ENCODE measurements at regions not wholly inside any gene's neighbourhood (a gene's known extent, or its start where the extent isn't known, plus 50 kb on each side); places are given as distances from the start of the nearest gene placed in this dataset.

- no peak for TF ChIP-seq CTCF (conservative IDR thresholded peaks at IDR 0.05; ENCODE audit: low read depth, low read length)
- no peak for TF ChIP-seq EZH2 (IDR thresholded peaks at IDR 0.05; ENCODE audit: borderline replicate concordance, low read depth, low read length, poor library complexity, severe bottlenecking)
Measured at GRCh38 chr15:70471517-70471916, 291.8 kb downstream of the UACA start.

Data from A673 (cell line).